Omental fat pad (tissue), 3 donors: ENCODE measurements at regions not wholly inside any gene's neighbourhood (a gene's known extent, or its start where the extent isn't known, plus 50 kb on each side); places are given as distances from the start of the nearest gene placed in this dataset.

Experiments used
- ATAC-seq: fragments of 150-250 bp; one replicate; pipeline ENCODE4 v1.9.1; 2016; ENCODE audit warnings: mild to moderate bottlenecking, moderate library complexity; ENCODE audit not compliant: low FRiP score
- DNase-seq: peaks from one replicate; pipeline ENCODE4 v3.0.0-alpha.2; 2019; ENCODE audit warnings: low spot score
- CTCF ChIP-seq, 3 donors: fragments of 450-650 bp; IDR thresholded peaks; one replicate each; pipeline ENCODE4 v1.5.1; 2016 to 2017; ENCODE audit warnings: antibody characterized with exemption in 3 of 3, mild to moderate bottlenecking in 3 of 3, moderate library complexity in 2 of 3

- no peak for ATAC-seq
- no peak for DNase-seq
- TF ChIP-seq CTCF (IDR thresholded peaks at IDR 0.05) = no peak
These were observed 262.3 kb upstream of the SASH1 start for GRCh38 chr6:148080315-148080714.

GRCh38 chr6:148081076-148081475, 261.6 kb upstream of the SASH1 start:
- no peak for ATAC-seq
- DNase-seq = no peak
- no peak for TF ChIP-seq CTCF (IDR thresholded peaks at IDR 0.05)

GRCh38 chr6:148082044-148082443, 260.6 kb upstream of the SASH1 start:
- ATAC-seq (no peak), DNase-seq (no peak)
- TF ChIP-seq CTCF (IDR thresholded peaks at IDR 0.05) = no peak

- ATAC-seq = no peak
- no peak for TF ChIP-seq CTCF (IDR thresholded peaks at IDR 0.05)
These were observed 259.9 kb upstream of the SASH1 start for GRCh38 chr6:148082696-148083095.

GRCh38 chr6:148085631-148086331, 256.9 kb upstream of the SASH1 start:
- no peak for ATAC-seq
- TF ChIP-seq CTCF (IDR thresholded peaks at IDR 0.05) = no peak
- DNase-seq = no peak

More at GRCh38 chr6:148082696-148083095, 259.9 kb upstream of the SASH1 start:
- no peak for DNase-seq

GRCh38 chr6:148086386-148086785, 256.3 kb upstream of the SASH1 start:
- ATAC-seq = no peak
- TF ChIP-seq CTCF (IDR thresholded peaks at IDR 0.05) = no peak
- no peak for DNase-seq

- no peak for TF ChIP-seq CTCF (IDR thresholded peaks at IDR 0.05)
- no peak for ATAC-seq
- no peak for DNase-seq
These were observed 255.8 kb upstream of the SASH1 start for GRCh38 chr6:148086843-148087242.
